Lung microvascular endothelial cell (primary cell): ENCODE measurements at regions not wholly inside any gene's neighbourhood (a gene's known extent, or its start where the extent isn't known, plus 50 kb on each side); places are given as distances from the start of the nearest gene placed in this dataset.
"Not testable (repeated sequence)": the region's sequence is repeated elsewhere in the genome, so short reads cannot be mapped to it uniquely, and the experiment has no call there.

Source experiments
- DNase-seq, 2 donors: peaks; one replicate each; pipeline versions ENCODE4 v3.0.0 to v3.0.0-alpha.2; 2010; ENCODE audit warnings: low read depth in 2 of 2

GRCh38 chr9:107767711-107768110, 278.1 kb upstream of the KLF4 start:
- DNase-seq, result no peak

- not testable (repeated sequence) for DNase-seq
Observed at GRCh38 chr9:107763469-107763868, 273.9 kb upstream of the KLF4 start.

- DNase-seq, result no peak
Observed at GRCh38 chr9:107761307-107761706, 271.7 kb upstream of the KLF4 start.

- DNase-seq, result no peak
Observed at GRCh38 chr9:107760469-107761242, 271.1 kb upstream of the KLF4 start.

GRCh38 chr9:107759823-107760166, 270.2 kb upstream of the KLF4 start:
- DNase-seq, result no peak

- no peak for DNase-seq
Observed at GRCh38 chr9:107759009-107759822, 269.6 kb upstream of the KLF4 start.

GRCh38 chr9:107756091-107756490, 266.5 kb upstream of the KLF4 start:
- no peak for DNase-seq

- DNase-seq, result peak; percentile 12 to 90
Observed at GRCh38 chr9:107755246-107755645, 265.7 kb upstream of the KLF4 start.

- peak; percentile 72 to 74 for DNase-seq
Observed at GRCh38 chr9:107751567-107752210, 262.1 kb upstream of the KLF4 start.

GRCh38 chr9:107750741-107751566, 261.4 kb upstream of the KLF4 start:
- DNase-seq, result peak; percentile 94 to 96

- DNase-seq, result peak; percentile 86 to 95
Observed at GRCh38 chr9:107749787-107750444, 260.3 kb upstream of the KLF4 start.

- no peak for DNase-seq
Observed at GRCh38 chr9:107744873-107745272, 255.3 kb upstream of the KLF4 start.

- no peak for DNase-seq
Observed at GRCh38 chr9:107742531-107743309, 253.2 kb upstream of the KLF4 start.

GRCh38 chr9:107740088-107740980, 250.8 kb upstream of the KLF4 start:
- no peak for DNase-seq

- peak in 1 of 2 donors; percentile 20 for DNase-seq
Observed at GRCh38 chr9:107739601-107740082, 250.1 kb upstream of the KLF4 start.

GRCh38 chr9:107738789-107739188, 249.2 kb upstream of the KLF4 start:
- peak in 1 of 2 donors; percentile 8 for DNase-seq

- DNase-seq, result peak in 1 of 2 donors; percentile 66
Observed at GRCh38 chr9:107737987-107738743, 248.6 kb upstream of the KLF4 start.

GRCh38 chr9:107737610-107737986, 248.0 kb upstream of the KLF4 start:
- DNase-seq, result no peak
